Activated CD4-positive, alpha-beta memory T cell treated with anti-CD3 and anti-CD28 coated beads, Interleukin-2, amount 10 ng/mL, durations not matched to agents 7 days and 5 days (primary cell): ENCODE measurements at regions not wholly inside any gene's neighbourhood (a gene's known extent, or its start where the extent isn't known, plus 50 kb on each side); places are given as distances from the start of the nearest gene placed in this dataset.
"Not testable (repeated sequence)": the region's sequence is repeated elsewhere in the genome, so short reads cannot be mapped to it uniquely, and the experiment has no call there.

ENCODE experiments used
- CTCF ChIA-PET: fragments of 350-600 bp; sonication (Branson Sonifier 250); formaldehyde crosslinking; loops from one replicate; lab custom pipeline; 2021; ENCODE audit warnings: antibody characterized with exemption, inconsistent platforms; lab: Charles Lee
- POLR2A ChIA-PET: fragments of 350-600 bp; sonication (Branson Sonifier 250); formaldehyde crosslinking; loops from one replicate; lab custom pipeline; 2021; ENCODE audit warnings: antibody characterized with exemption; lab: Charles Lee
- DNase-seq: peaks from one replicate; pipeline ENCODE4 v3.0.0-alpha.2; 2020
- H3K27ac Mint-ChIP-seq: one replicate; pipeline ENCODE4 v1.8.0; 2021; ENCODE audit warnings: mild to moderate bottlenecking, mixed read lengths
- H3K27me3 Mint-ChIP-seq: one replicate; pipeline ENCODE4 v1.8.0; 2021; ENCODE audit warnings: mixed read lengths
- H3K36me3 Mint-ChIP-seq: one replicate; pipeline ENCODE4 v1.8.0; 2021; ENCODE audit warnings: low read depth, mixed read lengths
- H3K4me1 Mint-ChIP-seq: one replicate; pipeline ENCODE4 v1.8.0; 2021; ENCODE audit warnings: mixed read lengths
- H3K4me3 Mint-ChIP-seq: one replicate; pipeline ENCODE4 v1.8.0; 2021; ENCODE audit warnings: mild to moderate bottlenecking, mixed read lengths
- H3K9me3 Mint-ChIP-seq: one replicate; pipeline ENCODE4 v1.8.0; 2021; ENCODE audit warnings: mixed read lengths

- DNase-seq, result no peak
- peaks cover 7% of the 10 kb centered on the region for H3K27me3 Mint-ChIP-seq
- H3K36me3 Mint-ChIP-seq, result no peaks in the 10 kb centered on the region
- ChIA-PET CTCF (no interaction called here), POLR2A (no interaction called here)
- H3K27ac Mint-ChIP-seq, result no peak overlapping the region
- H3K4me1 Mint-ChIP-seq, result no peaks in the 10 kb centered on the region
- H3K4me3 Mint-ChIP-seq, result no peak overlapping the region
- H3K9me3 Mint-ChIP-seq, result peaks cover 2% of the 10 kb centered on the region
Observed at GRCh38 chr13:102538938-102539337, 57.8 kb upstream of the TPP2 start.

- Mint-ChIP-seq H3K27ac (no peak overlapping the region), H3K4me3 (no peak overlapping the region), H3K9me3 (no peaks in the 10 kb centered on the region), H3K27me3 (peaks cover 3% of the 10 kb centered on the region), H3K36me3 (no peaks in the 10 kb centered on the region), H3K4me1 (no peaks in the 10 kb centered on the region)
- ChIA-PET CTCF (interaction anchor here (1.2 to 1.3 kb wide), 2 partner anchors 19 to 264 kb away, joined by 3 to 5 read pairs; no protein-coding TSS in a partner anchor), POLR2A (no interaction called here)
- DNase-seq, result no peak
Observed at GRCh38 chr13:102536695-102537485, 59.9 kb upstream of the TPP2 start.

GRCh38 chr13:102536196-102536595 is 60.6 kb upstream of the TPP2 start:
- POLR2A ChIA-PET, result no interaction called here
- CTCF ChIA-PET, result no interaction called here
- Mint-ChIP-seq H3K27ac (no peak overlapping the region), H3K4me3 (no peak overlapping the region), H3K9me3 (no peaks in the 10 kb centered on the region), H3K4me1 (no peaks in the 10 kb centered on the region), H3K36me3 (no peaks in the 10 kb centered on the region), H3K27me3 (peaks cover 3% of the 10 kb centered on the region)
- DNase-seq, result no peak

GRCh38 chr13:102530751-102531150 is 66.0 kb upstream of the TPP2 start:
- H3K36me3 Mint-ChIP-seq, result no peaks in the 10 kb centered on the region
- no peak overlapping the region for H3K4me3 Mint-ChIP-seq
- H3K9me3 Mint-ChIP-seq, result no peaks in the 10 kb centered on the region
- no peak overlapping the region for H3K27ac Mint-ChIP-seq
- DNase-seq, result no peak
- no peaks in the 10 kb centered on the region for H3K4me1 Mint-ChIP-seq
- ChIA-PET POLR2A (no interaction called here), CTCF (no interaction called here)
- peaks cover 3% of the 10 kb centered on the region for H3K27me3 Mint-ChIP-seq

GRCh38 chr13:102522251-102522650 is 74.5 kb upstream of the TPP2 start:
- H3K27ac Mint-ChIP-seq, H3K4me3 Mint-ChIP-seq, H3K36me3 Mint-ChIP-seq, POLR2A ChIA-PET, H3K9me3 Mint-ChIP-seq, DNase-seq, H3K4me1 Mint-ChIP-seq, CTCF ChIA-PET, H3K27me3 Mint-ChIP-seq: not testable (repeated sequence)

GRCh38 chr13:102517959-102518358 is 78.8 kb upstream of the TPP2 start:
- ChIA-PET CTCF (no interaction called here), POLR2A (no interaction called here)
- Mint-ChIP-seq H3K27me3 (peaks cover 5% of the 10 kb centered on the region), H3K9me3 (no peaks in the 10 kb centered on the region), H3K36me3 (no peaks in the 10 kb centered on the region), H3K4me3 (no peak overlapping the region), H3K27ac (no peak overlapping the region), H3K4me1 (no peaks in the 10 kb centered on the region)
- DNase-seq, result no peak

GRCh38 chr13:102510072-102510471 is 86.7 kb upstream of the TPP2 start:
- ChIA-PET POLR2A (no interaction called here), CTCF (no interaction called here)
- H3K9me3 Mint-ChIP-seq, result no peaks in the 10 kb centered on the region
- H3K4me3 Mint-ChIP-seq, result no peak overlapping the region
- H3K36me3 Mint-ChIP-seq, result no peaks in the 10 kb centered on the region
- no peak overlapping the region for H3K27ac Mint-ChIP-seq
- no peak for DNase-seq
- no peaks in the 10 kb centered on the region for H3K4me1 Mint-ChIP-seq
- H3K27me3 Mint-ChIP-seq, result no peaks in the 10 kb centered on the region

GRCh38 chr13:102508411-102508810 is 88.4 kb upstream of the TPP2 start:
- H3K9me3 Mint-ChIP-seq, result no peaks in the 10 kb centered on the region
- no peaks in the 10 kb centered on the region for H3K4me1 Mint-ChIP-seq
- ChIA-PET CTCF (no interaction called here), POLR2A (no interaction called here)
- no peak overlapping the region for H3K27ac Mint-ChIP-seq
- no peaks in the 10 kb centered on the region for H3K36me3 Mint-ChIP-seq
- H3K27me3 Mint-ChIP-seq, result no peaks in the 10 kb centered on the region
- H3K4me3 Mint-ChIP-seq, result no peak overlapping the region
- DNase-seq, result no peak

- H3K36me3 Mint-ChIP-seq, result no peaks in the 10 kb centered on the region
- no peaks in the 10 kb centered on the region for H3K9me3 Mint-ChIP-seq
- no peak for DNase-seq
- POLR2A ChIA-PET, result no interaction called here
- H3K27me3 Mint-ChIP-seq, result peaks cover 2% of the 10 kb centered on the region
- CTCF ChIA-PET, result no interaction called here
- no peaks in the 10 kb centered on the region for H3K4me1 Mint-ChIP-seq
- H3K4me3 Mint-ChIP-seq, result no peak overlapping the region
- no peak overlapping the region for H3K27ac Mint-ChIP-seq
Observed at GRCh38 chr13:102504002-102504401, 92.8 kb upstream of the TPP2 start.

- no peak overlapping the region for H3K4me3 Mint-ChIP-seq
- no peaks in the 10 kb centered on the region for H3K36me3 Mint-ChIP-seq
- POLR2A ChIA-PET, result no interaction called here
- no peak overlapping the region for H3K27ac Mint-ChIP-seq
- no peaks in the 10 kb centered on the region for H3K4me1 Mint-ChIP-seq
- CTCF ChIA-PET, result no interaction called here
- DNase-seq, result no peak
- H3K9me3 Mint-ChIP-seq, result no peaks in the 10 kb centered on the region
- H3K27me3 Mint-ChIP-seq, result peaks cover 5% of the 10 kb centered on the region
Observed at GRCh38 chr13:102495663-102496062, 93.8 kb upstream of the FGF14 start.

GRCh38 chr13:102487330-102487729 is 85.5 kb upstream of the FGF14 start:
- Mint-ChIP-seq H3K4me1 (no peaks in the 10 kb centered on the region), H3K4me3 (no peak overlapping the region), H3K36me3 (no peaks in the 10 kb centered on the region), H3K27ac (no peak overlapping the region), H3K9me3 (no peaks in the 10 kb centered on the region), H3K27me3 (peaks cover 3% of the 10 kb centered on the region)
- ChIA-PET CTCF (no interaction called here), POLR2A (no interaction called here)
- DNase-seq, result no peak

GRCh38 chr13:102484329-102484728 is 82.5 kb upstream of the FGF14 start:
- H3K27me3 Mint-ChIP-seq, result no peaks in the 10 kb centered on the region
- no peak for DNase-seq
- CTCF ChIA-PET, result no interaction called here
- POLR2A ChIA-PET, result no interaction called here
- no peak overlapping the region for H3K4me3 Mint-ChIP-seq
- H3K4me1 Mint-ChIP-seq, result no peaks in the 10 kb centered on the region
- no peak overlapping the region for H3K27ac Mint-ChIP-seq
- no peaks in the 10 kb centered on the region for H3K36me3 Mint-ChIP-seq
- no peaks in the 10 kb centered on the region for H3K9me3 Mint-ChIP-seq

- H3K27me3 Mint-ChIP-seq, result peaks cover 3% of the 10 kb centered on the region
- ChIA-PET POLR2A (no interaction called here), CTCF (no interaction called here)
- no peaks in the 10 kb centered on the region for H3K4me1 Mint-ChIP-seq
- no peak overlapping the region for H3K4me3 Mint-ChIP-seq
- H3K9me3 Mint-ChIP-seq, result no peaks in the 10 kb centered on the region
- DNase-seq, result no peak
- no peaks in the 10 kb centered on the region for H3K36me3 Mint-ChIP-seq
- no peak overlapping the region for H3K27ac Mint-ChIP-seq
Observed at GRCh38 chr13:102472650-102473049, 70.8 kb upstream of the FGF14 start.

GRCh38 chr13:102470283-102470917 is 68.6 kb upstream of the FGF14 start:
- POLR2A ChIA-PET, result no interaction called here
- Mint-ChIP-seq H3K4me1 (no peaks in the 10 kb centered on the region), H3K9me3 (no peaks in the 10 kb centered on the region), H3K27me3 (peaks cover 7% of the 10 kb centered on the region), H3K4me3 (no peak overlapping the region), H3K36me3 (no peaks in the 10 kb centered on the region), H3K27ac (no peak overlapping the region)
- CTCF ChIA-PET, result interaction anchor here (1.4 kb wide), 1 partner anchor 14 kb away, joined by 3 read pairs; no protein-coding TSS in a partner anchor
- DNase-seq, result no peak
